GM12892 (cell line): ENCODE measurements at regions not wholly inside any gene's neighbourhood (a gene's known extent, or its start where the extent isn't known, plus 50 kb on each side); places are given as distances from the start of the nearest gene placed in this dataset.

Source experiments
- POLR2A ChIP-seq: IDR thresholded peaks from 2 replicates; pipeline ENCODE4 v1.6.1; 2011; ENCODE audit warnings: low read depth, low read length, control low read depth
- POLR2AphosphoS5 ChIP-seq: IDR thresholded peaks from 2 replicates; pipeline ENCODE4 v1.6.1; 2011; ENCODE audit warnings: low read depth, low read length, control low read depth
- TAF1 ChIP-seq: IDR thresholded peaks from 2 replicates; pipeline ENCODE4 v1.6.1; 2011; ENCODE audit warnings: low read depth, mild to moderate bottlenecking, control low read depth, low read length, borderline replicate concordance

DNA sequence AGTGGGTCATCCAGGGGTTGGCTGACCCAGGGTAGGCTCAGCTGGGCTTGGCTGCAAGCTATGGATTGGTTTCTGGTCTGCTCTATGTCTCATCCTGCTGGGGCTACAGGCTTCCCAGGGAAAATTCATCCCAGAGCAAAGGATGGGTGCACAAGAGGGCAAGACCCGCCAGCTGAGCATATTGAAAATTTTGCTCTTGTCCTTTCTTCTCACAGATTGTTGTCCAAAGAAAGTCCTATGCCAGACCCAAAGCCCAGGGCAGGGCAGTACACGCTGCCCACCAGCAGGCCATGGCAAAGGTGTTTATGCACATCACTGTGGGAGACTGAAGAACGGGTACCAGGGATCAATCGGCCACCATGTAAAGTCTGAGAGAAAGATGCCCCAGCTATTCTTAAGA is 95.3 kb upstream of the PARP11 start:
- no peak for TF ChIP-seq POLR2A
- no peak for TF ChIP-seq POLR2AphosphoS5
- no peak for TF ChIP-seq TAF1
